NCI-H146 treated with DMSO at 0.1 percent for 48 hours (cell line): ENCODE measurements at regions not wholly inside any gene's neighbourhood (a gene's known extent, or its start where the extent isn't known, plus 50 kb on each side); places are given as distances from the start of the nearest gene placed in this dataset.
"Not testable (repeated sequence)": the region's sequence is repeated elsewhere in the genome, so short reads cannot be mapped to it uniquely, and the experiment has no call there.

Source experiments
- DNase-seq: peaks from one replicate; lab custom pipeline; 2025; ENCODE audit not compliant: unreplicated experiment; lab: John Stamatoyannopoulos, UW

DNA sequence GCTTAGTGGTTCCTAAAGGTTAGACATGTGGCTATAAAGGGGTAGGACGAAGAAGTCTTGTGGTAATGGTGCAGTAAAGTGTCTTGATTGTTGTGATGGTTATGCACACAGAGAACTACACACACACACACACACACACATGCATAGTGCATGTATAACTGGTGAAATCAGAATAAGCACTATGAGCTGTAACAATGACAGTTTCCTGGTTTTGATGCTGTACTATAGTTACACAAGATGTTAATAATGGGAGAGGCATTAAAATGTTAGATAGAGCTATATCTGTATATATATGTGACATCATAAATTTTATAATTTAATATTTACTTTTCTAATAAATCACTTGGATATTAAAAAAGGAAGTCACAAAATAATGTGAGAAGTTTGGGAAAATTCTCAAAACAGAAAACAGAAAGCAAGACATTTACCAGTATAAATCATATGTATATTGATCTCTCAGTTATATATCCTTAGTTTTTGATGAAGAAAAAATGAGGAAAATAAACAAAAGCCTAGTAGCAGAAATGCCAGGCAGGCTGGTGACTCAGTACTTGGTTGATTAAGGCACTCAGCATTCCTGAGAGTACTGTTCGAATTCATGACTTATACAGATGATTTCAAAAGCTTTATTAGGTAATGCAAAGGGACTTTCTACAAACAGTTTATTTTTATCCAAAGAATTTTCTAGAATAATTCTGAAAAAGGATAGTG is 350.5 kb upstream of the DAB2 start:
- no peak for DNase-seq

DNA sequence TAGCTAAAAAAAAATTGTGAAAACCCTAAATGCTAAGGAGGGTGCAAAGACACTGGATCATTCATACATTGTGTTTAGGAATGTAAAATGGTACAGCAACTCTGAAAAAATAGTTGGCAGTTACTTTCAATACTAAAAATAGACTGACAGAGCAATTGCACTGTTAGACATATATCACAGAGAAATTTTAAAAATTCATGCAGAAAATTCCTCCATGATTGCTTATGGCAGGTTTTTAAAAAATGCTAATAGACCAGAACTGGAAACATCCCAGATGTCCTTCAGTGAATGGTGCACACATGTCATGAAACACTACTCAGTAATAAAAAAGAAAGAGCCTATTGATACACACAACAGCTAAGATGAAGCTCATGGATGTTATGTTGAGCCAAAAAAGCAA is 349.8 kb upstream of the DAB2 start:
- no peak for DNase-seq

DNA sequence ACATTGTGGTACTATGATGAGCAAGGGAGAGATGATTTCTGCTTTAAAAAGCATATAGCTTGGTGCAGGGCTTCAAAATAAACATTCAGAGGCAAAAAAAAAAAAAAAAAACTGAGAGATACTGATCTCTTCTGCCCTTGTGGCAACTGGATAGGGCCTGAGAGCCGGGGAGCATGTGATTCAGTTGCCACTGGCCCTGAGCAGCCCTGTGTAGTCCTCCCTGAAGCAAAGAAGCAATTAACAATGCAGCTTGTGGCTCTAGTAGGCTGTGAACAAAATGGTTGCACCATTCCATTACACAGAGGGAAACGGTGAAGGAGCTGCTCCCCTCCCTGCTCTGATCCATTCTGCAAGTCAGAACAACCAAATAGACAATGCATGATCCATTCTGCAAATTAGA is 347.5 kb upstream of the DAB2 start:
- no peak for DNase-seq

DNA sequence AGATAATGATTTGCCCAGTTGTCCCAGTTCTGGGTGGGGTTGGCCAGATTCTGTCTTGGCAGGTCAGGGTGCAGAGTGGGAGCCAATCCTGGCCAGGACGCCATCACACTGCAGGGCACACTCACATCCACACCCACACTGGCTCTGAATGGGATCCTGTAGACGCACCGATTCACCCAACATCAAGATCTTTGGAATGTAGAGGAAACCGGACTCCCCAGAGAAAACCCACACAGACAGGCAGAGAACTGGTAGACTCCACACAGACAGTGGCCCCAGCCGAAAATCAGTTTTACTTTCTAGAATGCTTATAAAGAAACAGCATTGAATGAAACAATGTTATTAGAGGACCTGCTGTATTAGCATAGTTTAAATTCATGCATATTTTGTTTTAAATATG is 343.1 kb upstream of the DAB2 start:
- no peak for DNase-seq

DNA sequence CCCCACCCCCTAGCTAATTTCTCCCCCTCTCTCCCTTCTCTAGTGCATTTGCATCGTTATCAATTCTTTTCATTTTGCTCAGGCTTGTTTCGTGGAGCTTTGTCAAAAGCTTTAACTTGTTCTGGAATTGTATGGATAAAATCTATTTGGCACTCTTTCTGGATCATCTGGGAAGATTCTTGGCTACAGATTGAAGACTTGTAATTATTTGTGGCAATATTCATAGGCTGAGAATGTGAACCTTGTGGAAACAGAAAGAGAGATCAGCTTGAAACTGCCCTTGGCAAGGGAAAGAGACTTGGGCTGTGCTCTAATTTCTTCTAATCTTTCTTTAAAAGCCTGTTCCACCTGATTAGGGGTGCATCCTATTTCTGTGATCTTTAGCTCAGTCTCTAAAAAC is 340.6 kb upstream of the DAB2 start:
- DNase-seq = no peak

DNA sequence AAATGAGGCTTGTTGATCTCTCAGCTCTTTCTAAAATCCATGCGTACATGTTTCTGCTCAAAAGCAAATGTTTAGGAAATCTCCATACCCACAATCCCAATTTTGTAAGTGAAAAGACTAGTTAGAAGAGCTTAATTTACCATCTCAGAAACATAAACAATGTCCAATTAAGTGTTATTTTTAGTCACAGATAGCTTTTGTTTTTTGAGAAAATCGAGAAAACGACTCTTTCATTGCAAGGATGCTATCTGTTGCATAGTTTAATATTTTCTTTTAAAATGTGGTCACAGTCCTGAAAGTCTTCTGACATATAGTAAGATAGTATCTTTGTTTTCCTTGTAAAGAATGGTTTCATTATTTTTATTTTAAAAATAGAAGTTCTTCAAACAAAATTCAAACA is 338.0 kb upstream of the DAB2 start:
- DNase-seq = no peak

DNA sequence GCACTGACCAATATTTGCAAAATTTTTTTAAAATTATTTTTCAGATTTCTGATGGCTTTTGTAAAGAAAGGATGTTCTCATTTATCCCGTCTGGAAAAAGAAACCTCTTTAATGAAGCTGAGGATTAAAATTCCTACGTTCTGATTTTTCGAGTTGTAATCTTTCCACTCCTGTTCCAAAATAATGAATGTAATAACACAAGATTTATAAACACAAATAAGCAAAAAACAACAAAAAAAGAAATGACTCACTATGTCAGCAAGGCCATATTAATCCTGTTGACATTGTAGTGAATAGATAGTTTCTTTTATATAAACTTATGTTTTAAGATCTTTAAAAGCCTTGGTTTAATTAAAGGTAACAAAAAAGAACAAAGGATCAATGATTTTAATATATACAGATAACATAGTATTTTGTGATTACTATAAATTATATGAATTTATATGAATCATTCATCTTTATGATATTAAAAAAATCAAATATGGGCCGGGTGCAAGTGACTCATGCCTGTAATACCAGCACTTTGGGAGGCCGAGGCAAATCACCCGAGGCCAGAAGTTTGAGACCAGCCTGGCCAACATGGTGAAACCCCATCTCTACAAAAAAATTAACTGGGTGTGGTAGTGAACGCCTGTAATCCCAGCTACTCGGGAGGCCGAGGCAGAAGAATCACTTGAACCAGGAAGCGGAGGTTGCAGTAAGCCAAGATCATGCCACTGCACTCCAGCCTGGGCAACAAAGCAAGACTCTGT is 336.6 kb upstream of the DAB2 start:
- no peak for DNase-seq

DNA sequence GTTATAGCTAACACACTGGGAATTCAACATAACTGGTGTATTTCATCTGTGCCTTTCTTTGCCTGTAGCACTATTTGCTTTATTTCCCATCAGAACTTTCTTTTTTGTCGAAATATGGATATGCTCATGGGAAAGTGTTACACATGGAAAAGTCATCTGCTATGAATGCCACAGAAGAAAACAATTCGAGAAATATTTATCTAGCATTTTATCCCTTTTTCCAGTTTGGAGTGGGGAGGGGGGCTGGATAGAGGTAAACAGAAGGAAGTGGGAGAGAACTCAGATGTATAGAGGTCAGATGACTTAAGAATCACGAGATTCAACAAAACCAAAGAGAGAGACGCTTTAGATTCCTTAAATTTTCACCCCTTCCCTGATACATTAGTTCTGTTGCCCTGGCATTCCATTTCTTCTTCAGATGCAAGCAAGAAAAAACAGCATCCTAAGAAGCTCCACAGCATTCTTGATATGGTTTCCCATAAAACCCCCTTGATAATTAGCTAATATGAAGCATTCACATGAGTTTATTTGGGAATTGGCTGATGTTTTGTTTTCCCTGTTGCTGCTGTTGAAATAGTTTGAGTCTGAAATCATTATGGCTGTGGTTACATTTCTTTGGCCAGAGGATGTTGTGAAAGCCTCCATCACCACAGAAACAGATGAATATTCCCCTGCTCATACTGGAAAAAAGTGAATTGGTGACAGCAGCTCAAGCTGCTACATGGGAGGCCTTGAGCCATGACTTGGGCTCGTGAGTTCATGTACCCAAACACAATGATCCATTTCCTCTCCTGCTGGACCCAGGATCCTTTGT is 335.8 kb upstream of the DAB2 start:
- DNase-seq = no peak

DNA sequence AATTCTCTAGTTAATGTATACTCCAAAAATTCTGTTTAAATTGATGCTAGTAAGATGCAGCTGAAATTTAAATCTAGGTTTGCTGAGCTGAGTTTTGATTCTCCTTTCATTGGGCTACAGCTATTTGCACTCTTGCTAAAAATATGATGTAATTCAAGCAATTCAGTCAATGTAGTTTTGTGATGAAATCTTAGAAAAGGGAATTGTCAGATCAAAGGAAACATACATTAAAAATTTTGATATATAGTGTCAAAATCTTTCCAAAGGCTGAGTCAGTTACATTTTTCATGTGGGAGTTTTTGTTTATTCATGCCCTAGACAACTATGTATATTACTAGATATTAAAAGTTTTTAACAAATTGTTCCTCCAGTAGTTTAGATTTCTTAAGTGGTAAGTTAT is 334.9 kb upstream of the DAB2 start:
- no peak for DNase-seq

DNA sequence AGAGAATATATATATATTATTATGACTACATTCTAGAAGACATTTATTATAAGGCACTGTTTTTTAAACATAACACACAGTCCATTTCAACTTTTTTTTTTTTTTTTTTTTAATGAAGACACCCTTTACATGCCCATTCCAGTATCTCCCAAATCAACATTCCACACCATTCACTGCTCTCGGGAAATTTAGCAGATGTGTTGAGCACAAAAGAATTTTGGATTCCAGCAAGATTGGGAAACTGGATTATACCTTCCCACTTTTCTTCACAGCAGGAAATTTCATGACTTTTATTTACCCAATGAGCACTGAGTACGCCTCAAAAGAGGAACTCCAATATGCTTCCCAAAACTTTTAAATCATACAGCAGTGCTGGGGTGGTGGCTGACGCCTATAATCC is 333.6 kb upstream of the DAB2 start:
- DNase-seq = no peak

DNA sequence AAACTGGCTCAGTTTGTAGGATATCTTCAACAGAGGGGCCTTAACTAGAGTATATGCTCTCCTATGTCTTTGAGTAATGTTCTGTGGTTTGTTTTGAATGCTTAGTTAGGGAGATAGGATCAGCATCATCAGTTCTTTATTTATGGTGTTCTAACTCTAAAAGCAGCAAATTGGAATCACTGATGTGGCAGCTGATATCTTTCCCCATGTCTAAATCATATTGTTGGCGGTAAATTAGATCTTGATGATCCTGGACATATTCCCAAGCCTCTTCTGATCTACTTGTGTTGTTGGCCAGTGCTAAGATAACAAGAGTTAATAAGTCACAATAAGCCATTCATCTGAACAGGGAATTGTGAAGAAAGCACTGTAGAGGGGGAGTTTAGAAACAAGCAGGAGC is 332.4 kb upstream of the DAB2 start:
- no peak for DNase-seq

DNA sequence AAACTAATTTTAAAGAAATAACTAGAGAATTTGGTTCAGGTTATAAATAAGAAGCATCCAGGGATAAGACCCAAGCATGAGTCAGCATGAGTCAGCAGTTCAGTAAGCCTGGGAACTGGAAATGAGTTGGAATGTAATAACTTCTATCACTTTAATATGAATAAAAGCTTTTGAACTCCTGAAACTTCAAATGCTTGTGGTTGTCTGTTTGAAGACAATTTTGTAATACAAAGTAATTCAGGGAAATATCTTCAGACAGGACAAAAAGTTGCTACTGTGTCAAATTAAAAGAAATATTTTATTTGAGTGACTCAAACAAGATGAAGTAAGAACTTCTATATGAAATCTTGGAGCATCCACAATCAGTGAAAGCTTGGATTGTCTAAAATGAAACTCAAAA is 331.2 kb upstream of the DAB2 start:
- DNase-seq = no peak

DNA sequence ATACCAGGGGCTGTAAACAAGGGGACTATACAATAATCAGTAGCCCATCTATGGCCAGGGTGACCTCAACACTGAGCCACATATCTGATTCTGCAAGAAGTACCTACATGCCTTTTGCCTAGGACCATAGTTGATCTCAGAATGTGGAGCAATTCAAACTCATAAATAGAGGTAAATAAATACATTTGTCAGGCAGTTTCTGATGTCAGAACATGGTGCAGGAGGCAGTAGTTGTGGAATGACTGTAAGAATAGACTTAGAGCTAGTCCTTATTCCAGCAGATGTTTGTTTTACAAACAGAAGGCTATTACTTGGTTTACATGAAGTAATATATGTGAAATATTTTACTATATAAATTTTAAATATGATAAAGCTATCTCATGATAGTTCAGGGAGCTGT is 330.7 kb upstream of the DAB2 start:
- no peak for DNase-seq

DNA sequence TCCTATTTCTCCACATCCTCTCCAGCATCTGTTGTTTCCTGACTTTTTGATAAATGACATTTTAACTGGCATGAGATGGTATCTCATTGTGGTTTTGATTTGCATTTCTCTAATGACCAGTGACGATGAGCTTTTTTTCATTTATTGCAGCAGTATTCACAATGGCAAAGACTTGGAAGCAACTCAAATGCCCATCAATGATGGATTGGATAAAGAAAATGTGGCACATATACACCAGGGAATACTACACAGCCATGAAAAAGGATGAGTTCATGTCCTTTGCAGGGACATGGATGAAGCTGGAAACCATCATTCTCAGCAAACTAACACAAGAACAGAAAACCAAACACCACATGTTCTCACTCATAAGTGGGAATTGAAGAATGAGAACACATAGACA is 329.0 kb upstream of the DAB2 start:
- DNase-seq = not testable (repeated sequence)

DNA sequence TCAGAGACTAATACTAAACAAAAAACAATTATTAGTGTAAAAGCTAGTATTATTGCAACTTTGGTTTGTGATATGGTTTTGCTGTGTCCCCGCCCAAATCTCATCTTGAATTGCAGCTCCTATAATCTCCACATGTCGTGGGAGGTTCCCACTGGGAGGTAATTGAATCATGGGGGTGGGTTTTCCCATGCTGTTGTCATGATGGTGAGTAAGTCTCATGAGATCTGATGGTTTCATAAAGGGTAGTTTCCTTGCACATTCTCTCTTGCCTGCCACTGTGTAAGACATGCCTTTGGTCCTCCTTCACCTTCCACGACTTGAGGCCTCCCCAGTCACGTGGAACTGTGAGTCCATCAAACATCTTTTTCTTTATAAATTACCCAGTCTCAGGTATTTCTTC is 325.9 kb upstream of the DAB2 start:
- DNase-seq = no peak

DNA sequence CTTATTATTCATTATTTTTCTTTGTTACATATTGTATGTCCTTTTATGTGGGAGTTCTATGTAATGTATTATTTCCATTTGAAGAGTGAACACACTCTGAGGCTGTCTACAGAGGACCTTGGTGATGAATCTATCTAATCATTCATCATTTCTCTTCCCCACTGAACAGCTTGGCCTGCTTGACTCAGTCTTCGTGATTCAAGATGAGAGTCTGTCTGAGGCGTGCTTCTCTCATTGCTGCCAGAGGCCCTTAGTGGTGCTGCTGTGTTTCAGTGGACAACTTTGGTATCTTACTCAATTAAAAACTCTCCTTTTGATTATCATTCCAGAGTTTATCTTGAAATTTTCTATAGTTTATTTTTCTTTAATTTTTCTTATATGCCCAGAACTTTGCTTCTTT is 318.1 kb upstream of the DAB2 start:
- no peak for DNase-seq

DNA sequence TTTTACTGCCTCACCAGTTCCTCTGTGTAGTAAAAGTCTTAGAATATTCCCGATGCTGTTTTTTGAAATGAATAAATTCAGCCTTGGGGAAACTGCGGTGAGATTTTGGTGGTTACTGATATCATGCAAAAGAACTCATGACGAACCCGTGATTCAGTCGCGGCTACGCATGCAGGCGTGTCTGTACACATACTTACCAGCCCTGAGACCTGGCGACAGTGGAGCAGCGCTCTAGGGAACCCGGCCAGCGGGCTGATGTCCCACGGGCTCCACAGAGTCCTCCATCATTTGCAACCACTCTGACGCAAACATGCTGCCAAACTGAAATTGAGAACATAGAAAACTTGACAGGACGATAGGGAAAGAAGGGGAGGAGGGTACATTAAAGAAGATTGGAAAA is 315.6 kb upstream of the DAB2 start:
- no peak for DNase-seq

DNA sequence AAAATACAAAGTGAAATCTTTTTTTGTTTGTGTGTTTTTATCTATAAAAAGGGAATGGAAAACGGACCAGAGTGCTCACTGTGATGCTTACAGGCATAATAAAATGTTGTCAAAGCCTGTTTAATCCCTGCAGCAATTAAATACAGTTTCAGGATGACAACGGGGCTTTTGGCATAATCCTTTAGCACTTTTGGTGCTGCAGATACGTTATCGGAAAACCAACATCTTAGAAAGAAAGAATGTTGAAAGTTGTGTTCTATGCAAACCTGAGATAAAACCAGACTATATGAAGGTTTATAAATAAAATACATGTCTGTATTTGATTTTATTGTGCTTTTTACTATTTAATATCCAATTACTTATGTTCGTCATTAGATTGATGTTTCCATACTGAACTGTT is 307.4 kb upstream of the DAB2 start:
- DNase-seq = no peak

DNA sequence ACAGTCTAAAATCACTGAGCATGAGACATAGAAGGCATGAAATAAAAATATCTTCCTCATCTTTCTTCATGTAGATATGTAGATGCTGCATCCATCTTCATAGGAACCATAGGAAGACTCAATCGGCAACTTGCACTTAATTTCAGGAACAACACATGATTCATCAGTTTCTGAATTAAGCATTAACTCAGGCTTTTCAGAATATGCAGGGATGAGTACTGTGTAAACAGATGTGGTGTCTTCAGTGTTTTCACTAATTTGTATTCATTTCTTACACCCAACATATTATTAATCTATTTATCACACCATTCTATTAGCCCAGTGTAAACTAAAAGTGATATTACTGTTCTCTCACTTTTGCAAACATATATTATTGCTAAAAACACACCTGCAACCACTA is 305.9 kb upstream of the DAB2 start:
- DNase-seq = no peak

DNA sequence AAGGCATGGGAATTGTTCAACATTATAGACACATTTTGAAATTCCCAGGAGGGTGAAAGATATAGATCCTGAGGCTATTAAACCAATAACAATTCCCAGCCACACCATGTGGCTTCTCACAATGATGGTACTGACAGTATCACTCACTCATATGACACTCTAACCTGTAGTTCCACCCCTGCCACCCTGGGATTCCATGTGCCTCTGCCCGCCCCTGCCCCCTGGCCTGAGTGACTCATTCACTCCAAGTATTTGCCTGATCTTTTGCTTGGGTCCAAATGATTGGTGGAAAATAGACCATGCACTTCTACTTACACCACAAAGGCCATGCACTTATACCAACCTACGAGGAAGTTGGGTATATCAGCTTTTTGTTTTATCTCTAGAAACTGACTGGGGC is 305.2 kb upstream of the DAB2 start:
- DNase-seq = no peak

DNA sequence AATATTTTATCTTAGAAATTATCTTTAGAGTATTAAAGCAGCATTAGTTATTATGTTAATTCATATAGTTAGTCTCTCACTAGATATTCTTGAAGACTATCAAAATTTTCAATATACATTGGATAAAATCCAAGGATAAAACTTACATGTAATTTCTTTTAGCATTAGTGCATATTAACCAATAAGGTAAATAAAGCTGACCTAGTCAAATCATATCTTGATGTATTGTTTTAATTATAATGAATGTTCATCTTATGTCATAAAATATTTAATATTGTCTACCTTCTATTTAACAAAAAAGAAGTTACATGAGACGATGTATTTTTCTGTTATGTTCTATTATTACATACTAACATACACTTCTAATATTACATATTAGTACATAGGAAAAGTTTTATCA is 301.7 kb upstream of the DAB2 start:
- DNase-seq = no peak

DNA sequence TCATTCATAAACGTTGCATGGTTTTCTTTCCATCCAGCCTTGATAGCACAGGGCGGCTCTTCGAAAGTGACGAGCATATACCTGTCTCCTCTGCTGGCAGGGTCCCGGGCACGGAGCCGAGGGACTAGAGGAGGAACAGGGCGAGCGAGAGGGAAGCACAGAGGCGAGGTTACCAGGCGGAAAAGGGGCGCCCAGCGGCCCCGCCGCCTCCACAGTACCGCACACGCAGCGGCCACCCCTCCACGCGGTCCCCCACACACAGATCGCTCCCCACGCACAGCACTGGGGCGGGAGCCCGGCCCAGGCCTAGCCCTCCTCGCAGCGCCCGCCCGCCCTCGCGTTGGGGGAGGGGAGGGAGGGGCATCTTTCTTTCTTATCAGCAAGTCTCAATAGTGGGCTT is 296.6 kb upstream of the DAB2 start:
- no peak for DNase-seq
